Epidermal melanocyte (primary cell): ENCODE measurements at regions not wholly inside any gene's neighbourhood (a gene's known extent, or its start where the extent isn't known, plus 50 kb on each side); places are given as distances from the start of the nearest gene placed in this dataset.
"Not testable (repeated sequence)": the region's sequence is repeated elsewhere in the genome, so short reads cannot be mapped to it uniquely, and the experiment has no call there.

Source experiments
- DNase-seq: peaks from one replicate; pipeline ENCODE4 v3.0.0; 2011; ENCODE audit warnings: low spot score; ENCODE audit not compliant: insufficient read length

DNA sequence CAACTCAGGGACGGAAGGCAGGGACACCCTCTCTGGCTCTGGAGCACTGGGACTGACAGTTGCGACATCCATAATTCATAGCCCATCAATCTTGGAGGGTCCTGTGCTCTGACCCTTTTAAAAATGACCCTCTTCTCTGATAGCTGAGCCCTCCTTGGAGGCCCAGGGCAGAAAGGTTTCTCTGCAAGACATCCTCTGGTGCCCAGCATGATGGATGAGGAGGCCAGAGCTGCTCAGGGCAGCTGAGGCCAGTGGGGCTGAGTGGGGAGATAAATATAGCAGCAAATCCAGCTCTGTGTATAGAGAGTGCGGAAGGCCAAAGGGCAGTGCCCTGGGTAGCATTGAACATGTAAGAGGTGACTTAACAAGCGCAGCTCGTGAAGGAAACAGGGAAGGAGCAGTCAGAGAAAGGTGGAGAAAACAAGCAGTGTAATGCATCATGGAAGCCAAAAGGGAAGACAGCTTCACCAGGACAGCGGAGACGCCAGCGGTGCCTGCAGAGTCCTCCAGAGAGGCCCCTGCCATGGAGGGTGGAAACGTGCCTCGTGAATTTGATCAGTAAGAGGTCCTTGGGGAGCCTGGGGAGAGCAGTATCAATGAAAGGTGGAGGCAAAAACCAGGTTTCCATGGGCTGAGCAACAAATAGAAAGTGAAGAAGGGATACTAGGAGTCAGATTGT, 50.4 kb upstream of the FMOD start:
- DNase-seq: no peak

DNA sequence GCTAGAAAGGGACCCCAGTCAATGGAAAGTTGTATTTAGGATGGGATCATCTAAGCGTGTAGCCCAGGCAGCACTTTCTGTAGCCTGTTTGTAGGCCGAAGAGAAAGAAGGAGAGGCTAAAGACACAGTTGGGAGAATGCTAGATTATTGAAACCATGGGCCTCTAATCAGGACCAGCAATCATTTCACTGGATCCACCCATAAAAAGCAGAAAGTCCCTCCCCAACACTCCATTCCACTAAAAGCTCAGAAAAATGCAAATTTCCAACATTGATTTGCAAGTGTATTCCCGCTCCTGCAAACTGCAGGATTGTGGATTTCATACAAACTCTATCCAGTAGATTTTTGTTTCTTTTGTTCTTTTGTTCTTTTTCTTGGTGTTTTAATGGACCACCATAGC, 51.2 kb upstream of the FMOD start:
- DNase-seq: no peak

DNA sequence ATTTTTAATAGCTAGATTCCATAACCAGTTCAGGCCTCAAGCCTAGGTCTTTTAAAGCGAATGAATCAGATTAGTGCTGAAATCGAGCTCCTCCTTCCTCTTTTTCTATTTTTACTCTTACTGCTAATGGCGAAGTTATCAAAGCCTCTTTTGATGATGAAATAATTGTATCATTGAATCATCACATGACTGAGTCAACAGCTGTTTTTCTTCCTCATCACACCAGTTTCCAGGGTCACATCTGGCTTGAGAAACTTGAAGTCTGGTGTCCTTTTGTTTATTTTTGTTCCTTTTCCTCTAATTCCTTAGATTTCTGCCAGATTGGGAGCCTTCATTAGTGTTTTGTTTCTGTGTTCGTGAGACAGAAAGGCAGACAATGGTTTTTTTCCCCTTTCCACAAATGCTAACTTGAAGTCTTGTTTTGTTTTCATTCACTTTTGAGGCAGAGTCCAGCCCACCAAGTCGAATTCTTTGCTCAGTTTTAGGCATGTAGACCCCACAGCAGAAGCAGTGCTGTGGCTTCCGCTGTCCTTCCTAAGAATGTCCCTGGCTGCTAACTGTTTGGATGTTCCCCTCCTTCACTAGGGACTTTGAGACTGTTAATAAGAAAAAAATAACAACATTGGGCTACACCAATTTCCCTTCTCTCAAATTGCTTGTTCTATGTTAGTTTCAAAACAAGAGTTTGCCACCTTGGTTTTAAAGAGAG, 51.9 kb upstream of the FMOD start:
- DNase-seq: peak; percentile 83

DNA sequence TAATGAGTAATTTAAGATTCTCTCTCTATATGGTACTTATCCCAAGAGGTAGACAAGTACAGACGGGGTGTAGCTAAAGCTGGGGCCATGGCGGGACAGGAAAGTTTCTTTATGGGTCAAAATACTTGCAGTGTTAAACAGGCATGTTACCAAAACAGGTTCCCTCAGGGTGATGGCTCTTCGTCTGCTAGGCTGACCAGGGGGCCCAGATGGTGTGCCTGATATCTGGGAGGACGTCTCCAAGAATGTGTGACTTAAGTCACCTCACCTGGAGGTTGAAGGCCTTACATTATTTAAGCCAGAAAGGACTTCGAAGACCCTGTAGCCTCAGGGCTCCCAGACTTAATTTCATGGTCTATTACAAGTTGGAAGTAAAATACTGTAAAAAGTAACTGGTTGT, 52.7 kb upstream of the FMOD start:
- DNase-seq: no peak

DNA sequence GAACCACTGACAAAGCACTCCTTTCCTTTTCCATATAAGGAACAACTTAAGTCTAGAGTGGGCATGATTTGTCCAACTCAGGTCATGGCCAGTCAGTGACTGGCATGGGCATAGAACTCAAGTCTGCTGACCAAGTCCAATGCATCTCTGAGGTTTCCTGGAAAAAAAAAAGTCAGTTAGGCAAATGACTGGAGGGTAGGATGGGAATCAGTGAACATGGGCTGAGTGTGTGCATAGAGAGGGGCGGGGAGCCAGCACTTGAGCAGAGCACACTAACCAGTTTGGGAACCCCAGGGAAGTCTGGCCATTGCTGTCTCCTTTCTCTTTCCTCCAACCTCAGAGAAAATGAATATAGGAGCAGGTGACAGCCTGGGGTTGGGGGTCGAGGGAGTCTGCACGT, 53.6 kb upstream of the FMOD start:
- no peak for DNase-seq

DNA sequence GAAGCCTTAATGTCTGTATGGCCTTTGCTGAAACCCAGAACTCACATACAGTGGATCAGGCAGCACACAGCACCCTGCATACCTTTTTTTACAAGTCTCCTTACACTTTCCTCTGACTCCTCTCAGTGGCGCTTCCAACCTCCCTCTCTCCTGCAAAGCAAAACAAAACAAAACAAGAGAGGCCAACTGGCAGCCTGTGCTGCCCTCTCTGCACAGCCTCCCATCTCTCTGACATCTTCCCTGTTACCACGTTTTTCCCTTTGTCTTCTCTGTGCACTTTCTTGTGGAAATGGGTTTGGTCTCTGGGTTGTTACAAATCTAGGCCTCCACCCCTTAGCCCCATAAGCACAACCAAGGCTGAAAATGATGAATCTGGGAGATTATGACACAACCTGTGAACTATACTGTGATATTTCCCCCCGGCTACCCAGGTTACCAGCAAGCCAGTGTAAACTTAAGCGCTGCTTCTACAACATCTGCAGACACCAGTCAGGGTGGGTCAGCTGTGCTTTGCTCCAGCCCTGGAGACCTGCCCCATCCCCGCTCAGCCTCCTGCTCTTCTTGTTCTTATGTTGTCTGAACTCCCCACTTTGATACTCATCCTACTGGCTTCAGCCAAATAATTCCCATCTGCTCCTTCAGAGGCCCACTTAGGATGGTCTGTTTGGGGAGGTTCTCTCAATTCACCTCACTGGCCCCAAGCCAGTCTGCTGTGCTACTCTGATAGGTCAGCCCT, 54.9 kb upstream of the FMOD start:
- DNase-seq: no peak

DNA sequence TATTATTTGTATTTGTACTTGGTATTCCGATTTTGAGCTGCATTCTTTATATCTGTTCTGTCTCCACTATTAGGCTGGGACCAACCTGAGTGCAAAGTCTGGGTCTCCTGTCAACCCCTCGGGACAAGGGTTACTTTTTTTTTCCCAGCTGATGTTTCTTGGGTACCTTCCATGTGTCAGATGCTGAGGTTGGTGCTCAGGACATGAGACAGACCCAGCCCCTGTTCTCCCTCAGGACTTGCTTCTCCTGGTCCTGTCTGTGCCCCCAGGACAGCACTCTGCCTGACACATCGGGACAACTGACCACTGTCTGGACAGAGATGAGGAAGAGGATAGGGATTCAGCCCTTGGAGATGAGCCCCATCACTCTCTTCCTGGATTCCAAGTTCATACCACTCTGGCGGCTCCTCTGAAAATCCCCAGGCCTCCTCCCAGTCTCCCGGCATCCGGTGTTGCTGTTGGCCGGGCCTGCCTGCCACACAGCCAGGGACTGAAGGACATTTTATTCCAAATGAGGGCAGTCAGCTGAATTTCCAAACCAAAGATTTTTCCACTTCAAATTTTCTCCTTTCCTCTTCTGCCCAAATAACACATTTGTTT, 55.6 kb upstream of the FMOD start:
- no peak for DNase-seq

DNA sequence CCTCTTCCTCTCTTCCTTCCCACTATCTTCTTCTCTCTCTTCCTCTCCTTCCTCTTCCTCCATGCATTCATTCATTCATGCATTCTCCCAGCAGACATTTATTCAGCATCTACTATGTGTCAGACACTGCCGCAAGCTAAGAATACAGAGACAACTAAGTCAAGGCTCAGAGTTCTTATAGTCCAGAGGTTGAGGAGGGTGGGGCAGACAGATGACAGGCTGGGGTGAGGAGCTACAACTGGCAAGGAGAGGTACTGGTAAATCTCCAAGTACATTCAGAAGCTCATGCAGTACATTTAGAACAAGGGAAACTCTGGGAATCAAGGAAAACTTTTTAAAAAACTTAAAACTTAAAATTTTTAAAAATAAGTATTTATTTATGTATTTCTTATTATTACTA, 56.4 kb upstream of the FMOD start:
- no peak for DNase-seq

DNA sequence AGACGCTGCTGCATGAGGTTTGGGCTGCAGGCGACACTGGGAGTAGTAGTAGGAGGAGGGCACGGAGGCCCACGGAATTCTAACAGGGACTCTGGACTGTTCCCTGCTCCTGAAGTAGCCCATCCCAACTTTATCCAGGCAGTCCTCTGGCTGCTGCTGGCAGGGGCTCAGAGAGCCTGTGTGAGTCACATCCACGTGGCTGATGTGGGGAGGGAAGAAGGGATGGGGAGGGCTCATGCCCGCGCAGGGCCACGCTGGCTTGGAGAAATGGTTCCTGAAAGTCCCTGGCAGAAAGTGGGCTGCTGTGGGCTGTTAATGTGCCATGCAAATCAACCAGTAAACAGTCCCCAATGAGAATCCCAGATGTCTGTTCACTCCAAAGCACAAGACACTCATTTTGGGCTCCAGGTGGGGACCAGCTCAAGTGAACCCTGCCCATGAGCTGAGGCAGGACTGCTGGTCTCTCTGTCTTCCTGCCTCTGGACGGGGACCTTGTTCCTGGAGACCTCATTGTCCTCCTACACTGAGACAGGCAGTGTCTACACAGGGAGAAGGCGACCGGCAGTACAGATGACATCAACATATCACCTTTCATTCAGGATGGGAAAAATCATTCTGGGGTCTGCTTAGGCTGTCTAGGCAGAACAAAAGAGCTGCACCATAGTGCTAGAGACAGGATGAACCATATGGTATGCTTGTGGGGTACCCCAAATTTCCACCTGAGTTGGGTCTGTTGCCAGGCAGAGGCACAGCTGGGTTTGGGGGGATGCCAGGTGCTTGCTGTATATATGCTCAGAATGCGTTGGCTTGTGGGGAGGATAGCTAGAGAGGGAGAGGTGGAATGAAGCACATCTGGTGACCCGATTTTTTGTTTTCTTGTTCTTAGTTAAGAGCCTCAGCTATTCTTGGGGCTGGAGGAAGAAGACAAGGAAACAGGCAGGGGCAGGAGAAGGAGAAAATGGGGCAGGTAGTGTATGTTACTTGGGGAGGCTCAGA, 57.9 kb upstream of the FMOD start:
- DNase-seq: no peak

DNA sequence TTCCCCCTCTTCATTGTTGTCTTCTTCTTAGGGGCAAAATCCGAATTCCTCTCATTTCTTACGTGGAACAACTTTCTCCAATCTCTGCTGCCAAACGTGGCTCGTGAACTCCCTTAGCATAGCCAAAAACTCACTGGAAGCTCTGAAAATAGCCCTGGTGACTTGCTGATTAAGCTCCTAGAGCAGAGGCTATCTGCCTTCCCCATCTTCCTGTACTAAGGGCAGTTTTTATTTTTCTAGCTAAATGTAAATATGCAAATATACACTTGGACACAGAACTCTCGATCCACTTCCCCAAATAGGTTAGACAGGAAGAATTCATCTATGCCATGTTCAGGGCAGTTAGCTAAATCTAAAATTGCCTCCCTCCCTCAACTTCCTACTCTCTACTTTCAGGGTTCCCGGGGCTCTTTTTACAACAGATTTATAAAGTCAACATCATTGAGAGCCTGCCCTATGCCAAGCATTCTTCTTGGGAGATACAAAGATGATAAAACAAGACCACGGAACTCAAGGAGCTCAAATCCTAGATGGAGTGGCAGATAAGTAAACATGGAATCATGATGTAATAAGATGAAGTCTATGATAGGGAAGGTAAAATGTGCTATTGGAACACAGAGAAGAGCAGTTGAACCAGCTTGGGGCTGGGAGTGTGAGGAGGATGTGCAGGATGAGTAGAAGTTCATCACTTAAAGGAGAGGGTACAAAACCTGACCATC, 59.4 kb upstream of the FMOD start:
- no peak for DNase-seq

DNA sequence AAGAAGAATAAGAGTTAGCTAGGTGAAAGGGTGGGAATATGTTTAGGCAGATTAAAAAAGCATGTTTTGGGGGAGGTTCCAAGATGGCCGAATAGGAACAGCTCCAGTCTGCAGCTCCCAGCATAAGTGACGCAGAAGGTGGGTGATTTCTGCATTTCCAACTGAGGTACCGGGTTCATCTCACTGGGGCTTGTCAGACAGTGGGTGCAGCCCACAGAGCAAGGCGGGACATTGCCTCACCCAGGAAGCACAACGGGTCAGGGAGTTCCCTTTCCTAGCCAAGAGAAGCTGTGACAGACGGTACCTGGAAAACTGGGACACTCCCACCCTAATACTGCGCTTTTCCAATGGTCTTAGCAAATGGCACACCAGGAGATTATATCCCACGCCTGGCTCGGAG, 60.5 kb upstream of the FMOD start:
- not testable (repeated sequence) for DNase-seq

DNA sequence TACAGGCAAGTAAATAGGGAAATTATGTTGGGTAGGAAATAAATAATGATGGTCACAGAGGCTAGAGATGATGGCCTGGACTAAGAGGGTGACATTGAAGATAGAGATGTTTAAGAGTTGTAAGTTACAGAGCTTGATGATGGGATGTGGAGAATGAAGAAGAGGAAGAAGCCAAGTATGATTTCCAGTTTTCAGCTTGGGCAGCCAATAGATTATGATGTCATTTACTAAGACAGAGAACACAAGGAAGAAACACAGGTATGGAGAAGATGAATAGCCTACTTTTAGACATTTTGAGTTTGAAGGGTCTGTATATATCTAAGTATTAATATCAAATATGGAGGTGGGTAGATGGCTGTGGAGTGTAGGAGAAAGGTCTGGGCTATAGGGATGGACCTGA, 56.0 kb upstream of the PRELP start:
- DNase-seq: no peak

DNA sequence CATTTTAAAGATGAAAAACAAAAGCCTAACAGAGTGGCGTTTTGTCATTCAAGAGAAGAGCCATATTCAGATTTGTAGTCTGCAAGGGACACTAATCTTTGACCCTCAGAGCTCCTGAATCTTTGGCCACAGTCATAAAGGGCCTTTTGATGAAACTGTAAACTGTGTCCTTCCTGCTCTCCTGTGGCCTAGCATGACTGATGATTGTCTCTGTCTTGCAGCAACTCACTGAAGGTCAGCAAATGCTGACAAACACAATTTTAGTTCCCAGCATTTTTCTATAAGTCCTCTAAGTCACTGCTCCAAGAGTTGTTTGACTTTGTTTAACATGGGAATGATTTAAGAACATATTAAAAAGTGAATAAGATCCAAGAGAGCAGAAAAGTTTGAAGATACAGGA, 55.3 kb upstream of the PRELP start:
- no peak for DNase-seq

DNA sequence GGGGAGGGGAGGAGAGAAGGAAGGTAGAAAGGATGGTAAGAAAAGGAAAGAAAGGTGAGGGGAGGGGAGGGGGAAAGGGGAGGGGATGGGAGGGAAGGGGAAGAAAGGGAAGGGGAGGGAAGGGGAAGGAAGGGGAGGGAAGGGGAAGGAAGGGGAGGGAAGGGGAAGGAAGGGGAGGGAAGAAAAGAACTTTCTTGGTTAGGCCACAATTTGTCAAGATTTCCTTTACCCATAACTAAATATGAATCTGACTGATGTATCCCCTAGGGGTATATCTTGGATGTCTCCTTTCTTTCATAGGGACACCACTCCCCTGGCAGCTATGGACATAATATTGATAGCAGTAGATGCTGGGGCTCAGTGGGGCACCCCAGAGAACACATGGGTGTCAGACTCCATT, 54.4 kb upstream of the PRELP start:
- DNase-seq: no peak

DNA sequence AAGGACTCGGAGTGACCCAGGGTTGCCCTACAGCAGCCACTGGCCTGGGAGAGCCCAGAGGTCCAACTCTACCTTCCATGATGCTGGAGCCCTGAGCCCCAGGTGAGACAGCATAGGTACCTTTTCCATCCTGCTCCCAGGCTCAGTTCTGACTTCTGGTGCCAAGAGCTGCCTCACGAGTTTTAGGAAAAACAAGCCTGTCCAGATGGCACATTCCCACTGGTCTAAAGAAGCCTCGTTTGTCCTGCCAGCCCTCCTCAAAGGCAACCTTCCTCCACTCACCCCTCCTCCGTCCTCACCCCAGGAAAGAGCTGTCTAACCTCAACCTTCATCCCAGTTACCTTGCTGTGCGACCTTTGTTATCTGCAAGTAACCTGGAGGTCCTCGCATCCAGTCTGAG, 53.5 kb upstream of the PRELP start:
- DNase-seq: no peak

DNA sequence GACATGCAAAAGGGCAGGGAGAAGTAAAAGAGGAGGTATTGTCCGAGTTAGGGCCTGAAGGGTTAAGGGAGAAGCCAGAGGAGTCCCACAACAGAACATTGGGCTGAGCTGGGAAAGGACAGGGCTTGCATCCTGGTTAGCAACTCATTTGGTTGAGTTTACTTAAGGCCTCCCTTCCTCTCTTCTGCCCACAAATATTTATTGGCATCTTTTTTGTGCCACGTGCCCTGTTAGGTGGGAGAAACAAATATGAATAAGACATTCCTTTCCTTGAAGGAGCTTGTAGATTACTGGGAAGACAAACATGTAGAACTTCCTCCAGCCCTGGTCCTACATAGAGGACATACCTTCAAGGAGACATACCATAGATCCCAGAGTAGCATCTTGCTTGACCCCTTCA, 53.0 kb upstream of the PRELP start:
- peak; percentile 32 for DNase-seq

DNA sequence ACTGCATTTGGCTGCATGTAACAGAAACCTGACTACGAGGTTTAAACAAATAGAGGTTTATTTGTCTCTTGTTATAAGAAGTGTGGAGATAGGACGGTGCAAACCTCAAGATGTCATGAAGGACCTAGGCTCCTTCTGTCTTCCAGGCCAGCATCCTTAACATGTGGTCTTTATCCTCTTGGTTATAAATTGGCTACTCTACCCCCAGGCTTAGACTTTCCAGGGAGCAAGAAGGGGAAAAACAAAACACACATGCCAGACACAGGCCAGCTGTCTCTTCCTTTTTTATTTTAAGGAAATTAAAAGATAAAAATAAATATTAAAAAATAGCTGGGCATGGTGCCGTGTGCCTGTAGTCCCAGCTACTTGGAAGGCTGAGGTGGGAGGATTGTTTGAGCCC, 51.3 kb upstream of the PRELP start:
- no peak for DNase-seq

DNA sequence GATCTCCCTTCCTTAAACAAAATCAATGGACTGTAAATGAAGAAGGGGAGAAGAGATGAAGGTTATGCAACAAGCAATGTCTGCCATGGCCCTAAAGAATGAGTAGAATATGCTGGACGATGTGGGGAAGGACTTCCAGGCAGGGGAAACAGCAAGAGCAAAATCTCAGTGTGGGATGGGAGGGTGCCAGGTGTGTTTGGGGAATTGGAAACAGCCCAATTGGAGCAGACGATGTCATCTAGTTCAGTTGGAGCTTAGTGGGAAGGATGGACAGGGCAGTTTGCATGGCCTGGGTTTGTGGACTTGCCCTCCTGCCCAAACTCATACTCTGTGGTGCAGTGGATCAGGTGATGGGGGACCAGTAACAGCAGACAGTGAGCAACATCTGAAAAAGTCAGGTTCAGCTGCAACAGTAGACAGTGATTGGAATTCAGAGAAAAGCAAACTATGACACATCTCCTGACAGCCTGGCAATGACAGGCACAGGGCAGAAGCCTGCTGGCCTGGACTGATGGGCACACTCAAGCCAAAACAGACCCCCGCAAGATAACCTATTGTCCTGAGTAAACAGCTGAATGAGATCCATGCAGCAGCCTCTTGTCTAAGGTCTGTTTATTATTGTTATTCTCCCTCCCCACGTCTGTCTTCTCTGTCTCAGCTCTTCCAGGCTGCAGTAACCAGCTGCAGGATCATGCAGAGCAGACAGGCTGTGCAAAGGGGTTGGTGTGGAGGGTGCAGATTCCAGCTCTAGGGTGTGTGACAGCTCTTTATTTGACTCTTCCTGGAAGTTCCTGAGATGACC, 50.5 kb upstream of the PRELP start:
- no peak for DNase-seq

DNA sequence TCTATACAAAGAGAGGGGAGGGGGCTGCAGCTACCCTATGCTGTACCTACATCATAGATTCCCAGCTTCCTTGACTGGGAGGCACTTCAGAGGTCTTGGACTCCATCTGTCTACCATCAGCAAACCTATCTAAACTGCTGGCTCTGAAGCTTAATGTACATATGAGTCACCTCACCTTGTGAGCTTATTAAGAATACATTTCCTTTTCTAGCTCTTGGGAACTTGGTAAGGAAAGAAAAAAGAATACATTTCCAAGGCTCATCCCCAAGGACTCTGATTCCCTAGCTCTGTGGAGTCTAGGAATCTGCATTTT, 50.0 kb upstream of the PRELP start:
- no peak for DNase-seq
